ENCODE measurements at regions not wholly inside any gene's neighbourhood (a gene's known extent, or its start where the extent isn't known, plus 50 kb on each side); places are given as distances from the start of the nearest gene placed in this dataset.
"Not testable (repeated sequence)": the region's sequence is repeated elsewhere in the genome, so short reads cannot be mapped to it uniquely, and the experiment has no call there.

GRCh38 chr18:46179306-46179705, 75.1 kb downstream of the HAUS1 start:
- intact Hi-C loops (cut with DNase I) = loop anchor here (10.0 kb wide), 2 partner anchors 85 to 105 kb away; partner anchors contain the start of gene ATP5F1A

GRCh38 chr18:46182633-46183358, 78.6 kb downstream of the HAUS1 start:
- intact Hi-C loops (cut with DNase I) = no loop called here
- DNase-seq = no peak

More at GRCh38 chr18:46179306-46179705, 75.1 kb downstream of the HAUS1 start:
- no peak for DNase-seq

- intact Hi-C loops (cut with DNase I); DNase-seq: not testable (repeated sequence)
Observed at GRCh38 chr18:46184296-46184695, 80.1 kb downstream of the HAUS1 start.

GRCh38 chr18:46184727-46185126, 80.5 kb downstream of the HAUS1 start:
- DNase-seq = no peak
- intact Hi-C loops (cut with DNase I) = no loop called here

- no peak for DNase-seq
- intact Hi-C loops (cut with DNase I) = no loop called here
Observed at GRCh38 chr18:46190667-46191066, 86.5 kb downstream of the HAUS1 start.

- DNase-seq = no peak
- intact Hi-C loops (cut with DNase I) = no loop called here
Observed at GRCh38 chr18:46196627-46197243, 92.5 kb downstream of the HAUS1 start.

GRCh38 chr18:46199515-46200147, 95.4 kb downstream of the HAUS1 start:
- intact Hi-C loops (cut with DNase I) = no loop called here

GRCh38 chr18:46200178-46201055, 96.2 kb downstream of the HAUS1 start:
- DNase-seq; intact Hi-C loops (cut with DNase I): not testable (repeated sequence)

More at GRCh38 chr18:46199515-46200147, 95.4 kb downstream of the HAUS1 start:
- DNase-seq = no peak

GRCh38 chr18:46204143-46204542, 100.0 kb downstream of the HAUS1 start:
- DNase-seq = no peak
- intact Hi-C loops (cut with DNase I) = no loop called here

GRCh38 chr18:46207985-46208384, 103.8 kb downstream of the HAUS1 start:
- intact Hi-C loops (cut with DNase I) = no loop called here
- no peak for DNase-seq

- intact Hi-C loops (cut with DNase I) = no loop called here
- no peak for DNase-seq
Observed at GRCh38 chr18:46209161-46209560, 105.0 kb downstream of the HAUS1 start.

GRCh38 chr18:46211816-46212215, 107.6 kb downstream of the HAUS1 start:
- no peak for DNase-seq
- intact Hi-C loops (cut with DNase I) = no loop called here

- intact Hi-C loops (cut with DNase I) = no loop called here
- DNase-seq = no peak
Observed at GRCh38 chr18:46212398-46212797, 108.2 kb downstream of the HAUS1 start.

- no peak for DNase-seq
- intact Hi-C loops (cut with DNase I) = no loop called here
Observed at GRCh38 chr18:46213295-46213694, 109.1 kb downstream of the HAUS1 start.

- DNase-seq = no peak
- intact Hi-C loops (cut with DNase I) = no loop called here
Observed at GRCh38 chr18:46214435-46214834, 110.2 kb downstream of the HAUS1 start.

GRCh38 chr18:46215902-46216723, 111.9 kb downstream of the HAUS1 start:
- DNase-seq = no peak
- intact Hi-C loops (cut with DNase I) = no loop called here

GRCh38 chr18:46220116-46220515, 115.9 kb downstream of the HAUS1 start:
- intact Hi-C loops (cut with DNase I) = no loop called here
- DNase-seq = no peak

GRCh38 chr18:46222093-46222492, 117.9 kb downstream of the HAUS1 start:
- intact Hi-C loops (cut with DNase I) = no loop called here
- DNase-seq = no peak

- no peak for DNase-seq
- intact Hi-C loops (cut with DNase I) = no loop called here
Observed at GRCh38 chr18:46222710-46223360, 118.7 kb downstream of the HAUS1 start.

Data from posterior cingulate gyrus (tissue), 11 donors.